GM18909 (cell line): ENCODE measurements at regions not wholly inside any gene's neighbourhood (a gene's known extent, or its start where the extent isn't known, plus 50 kb on each side); places are given as distances from the start of the nearest gene placed in this dataset.

ENCODE experiments used
- ATAC-seq: cut with Tn5 transposase; IDR thresholded peaks from one replicate; pipeline ENCODE4 v1.9.1; 2021; ENCODE audit warnings: mild to moderate bottlenecking; ENCODE audit not compliant: unreplicated experiment, poor library complexity

DNA sequence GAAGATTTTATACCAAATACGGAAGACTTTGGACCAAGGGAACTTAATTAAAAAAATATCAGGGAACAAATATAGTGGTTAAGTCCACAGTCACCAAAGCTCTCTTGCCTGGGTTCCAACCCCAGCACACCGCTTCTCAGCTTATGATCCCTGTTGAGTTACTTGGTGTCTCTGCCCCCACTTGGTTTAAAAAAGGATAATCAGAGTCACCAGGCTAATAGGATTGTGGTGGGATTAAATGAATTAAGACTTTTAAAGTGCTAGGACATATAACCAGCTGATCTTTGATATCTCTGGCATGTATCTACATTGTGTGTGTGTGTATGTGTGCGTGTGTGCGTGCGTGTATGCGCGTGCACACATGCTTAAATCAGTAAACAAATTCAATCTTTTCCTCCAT is 474.7 kb upstream of the DAB1 start:
- ATAC-seq: no peak

DNA sequence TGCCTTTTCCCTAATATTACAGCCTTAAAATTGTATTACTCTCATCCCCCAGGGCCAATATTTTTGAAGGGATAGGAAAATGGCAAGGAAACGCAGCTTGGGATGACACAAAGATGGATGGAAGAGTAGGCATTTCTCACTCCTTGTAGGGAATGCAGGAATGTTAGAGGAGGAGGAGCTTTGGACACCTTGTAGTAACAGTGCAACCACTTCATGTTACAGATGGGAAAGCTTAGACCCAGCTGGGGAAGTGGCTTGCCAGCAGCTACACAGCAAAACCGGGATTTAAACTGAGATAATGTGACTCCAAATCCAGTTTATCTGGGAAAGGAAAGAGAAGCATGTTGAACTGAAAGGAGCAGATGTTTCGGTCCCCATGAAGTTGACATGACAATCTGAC is 473.7 kb upstream of the DAB1 start:
- no peak for ATAC-seq

DNA sequence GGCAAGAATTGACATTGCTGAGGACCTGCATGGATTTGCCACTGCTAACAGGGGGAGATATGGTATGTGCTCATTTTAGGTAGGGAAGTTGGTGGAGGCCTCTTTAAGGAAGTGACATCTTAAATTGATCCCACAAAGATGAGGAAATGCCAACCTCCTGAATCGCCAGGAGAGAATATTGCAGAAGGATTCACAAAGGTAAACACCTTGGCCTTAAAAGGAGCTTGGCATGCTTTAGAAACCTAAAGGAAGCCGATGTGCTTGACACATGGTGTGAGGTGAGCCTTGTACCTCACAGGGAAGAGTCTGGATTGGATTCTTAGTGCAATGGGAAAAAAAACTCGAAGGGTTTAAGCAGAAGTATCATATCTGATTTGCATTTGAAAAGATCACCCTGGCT is 470.5 kb upstream of the DAB1 start:
- no peak for ATAC-seq

DNA sequence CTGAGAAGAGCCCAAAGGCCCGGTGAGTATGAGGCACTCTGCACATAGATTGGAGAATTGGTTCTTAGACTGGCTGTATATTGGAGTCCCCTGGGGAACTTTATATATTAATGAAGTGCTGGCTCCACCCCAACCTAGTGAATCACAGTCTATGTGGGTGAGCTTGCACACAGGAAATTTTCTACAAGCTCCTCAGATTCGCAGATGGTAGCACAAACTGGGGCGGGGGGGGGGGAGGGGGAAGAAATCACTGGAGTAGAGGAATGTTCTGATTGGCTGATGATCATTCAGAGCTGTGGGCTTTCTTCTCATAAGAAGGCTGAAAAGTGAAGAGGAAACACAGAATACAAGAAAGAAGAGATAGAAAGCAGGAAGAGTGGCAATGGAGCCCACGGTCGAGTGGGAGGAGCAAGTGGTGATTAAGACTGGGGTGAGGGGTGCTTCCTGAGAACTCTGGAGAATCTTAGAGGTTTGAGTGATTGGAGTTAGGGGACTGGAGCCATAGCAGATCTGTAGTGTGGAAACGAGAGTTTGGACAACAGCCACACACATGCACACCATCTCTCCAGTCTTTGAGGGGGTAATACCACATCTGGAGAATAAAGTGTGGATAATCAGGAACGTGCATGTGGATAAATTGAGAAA is 465.9 kb upstream of the DAB1 start:
- ATAC-seq: no peak

DNA sequence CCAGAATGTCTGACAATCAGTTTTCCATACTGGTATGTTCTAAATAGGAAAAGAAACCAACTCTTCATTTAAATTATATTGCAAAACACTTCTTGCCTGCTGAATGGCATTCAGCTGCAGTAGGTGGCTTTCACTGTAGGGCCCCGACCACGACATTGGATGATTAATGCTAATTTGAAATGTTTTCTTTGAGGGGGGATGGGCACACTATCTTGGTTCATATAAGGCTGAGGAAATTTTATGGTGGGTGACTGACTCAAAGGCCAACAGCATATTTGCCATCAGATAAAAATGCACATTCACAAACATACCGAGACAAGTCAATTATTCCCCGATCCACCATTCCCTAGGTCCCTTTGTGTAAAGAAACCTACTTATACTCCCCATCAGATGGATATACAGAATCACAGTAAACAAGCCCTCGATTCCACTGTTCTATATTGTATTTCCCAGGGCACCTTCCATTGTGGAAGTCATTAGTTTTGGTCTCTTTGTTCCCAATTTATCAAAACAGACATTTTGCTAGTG is 464.2 kb upstream of the DAB1 start:
- ATAC-seq: no peak

DNA sequence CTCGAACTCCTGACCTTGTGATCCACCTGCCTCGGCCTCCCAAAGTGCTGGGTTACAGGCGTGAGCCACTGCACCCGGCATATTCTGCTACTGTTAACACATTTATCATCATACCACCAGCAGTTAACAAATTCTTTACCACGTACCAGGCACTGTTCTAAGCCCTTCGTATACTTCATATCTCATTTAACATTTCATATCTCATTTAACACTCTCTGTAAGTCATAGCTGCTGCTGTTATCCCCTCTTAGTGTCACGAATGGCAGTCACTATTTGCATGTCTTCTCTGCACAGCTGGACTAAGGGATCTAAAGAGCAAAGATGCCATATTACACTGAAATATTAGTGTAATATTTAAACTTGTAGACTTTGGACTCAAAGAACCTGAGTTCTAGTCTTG is 462.5 kb upstream of the DAB1 start:
- no peak for ATAC-seq

DNA sequence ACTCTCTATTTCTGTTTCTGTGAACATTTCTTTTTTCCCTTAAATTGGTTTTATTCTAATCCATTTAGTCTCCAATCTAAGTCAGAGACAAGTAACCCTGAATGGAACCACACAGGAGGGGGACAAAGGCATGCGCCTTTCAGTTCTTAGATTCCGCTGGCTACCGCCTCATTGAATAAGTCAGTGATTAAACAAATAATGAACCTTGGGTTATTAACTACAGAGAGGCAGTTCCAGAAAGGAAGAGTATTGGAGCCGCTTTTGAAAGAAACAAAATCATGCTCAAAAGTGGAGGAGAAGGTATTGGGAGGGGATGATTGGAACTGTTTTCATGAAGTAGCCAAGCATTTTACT is 459.8 kb upstream of the DAB1 start:
- no peak for ATAC-seq

DNA sequence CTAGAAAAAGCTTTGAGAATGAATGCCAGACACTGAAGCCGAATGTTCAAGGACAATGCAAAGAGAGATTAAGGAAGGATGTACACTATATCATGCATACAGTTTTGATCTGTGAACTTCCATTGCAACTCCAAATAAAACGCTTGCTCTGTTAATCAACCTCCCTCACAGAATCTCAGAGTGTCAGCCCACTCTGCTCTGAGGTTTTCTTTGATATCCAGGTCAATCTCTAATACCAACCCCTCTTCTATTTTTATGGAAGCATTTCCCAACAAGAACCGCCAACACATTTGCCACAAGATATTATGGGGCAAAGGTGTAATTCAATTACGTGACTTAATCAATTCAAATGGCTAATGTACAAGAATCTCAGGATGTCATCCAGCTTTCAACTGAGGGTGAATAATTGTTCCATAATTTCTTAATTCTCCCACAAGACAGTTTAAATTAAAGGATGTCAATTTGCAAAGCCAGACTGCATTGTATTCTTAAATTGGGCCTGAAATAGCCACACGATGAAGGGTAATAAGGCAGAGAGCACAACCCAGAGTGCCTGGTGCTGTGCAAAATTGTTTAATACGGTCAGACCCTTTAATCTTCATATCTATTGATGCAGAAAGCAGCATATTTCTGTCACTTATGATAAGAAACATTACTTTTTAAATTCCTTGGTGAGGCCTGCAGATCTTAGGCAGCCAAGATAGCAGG is 459.2 kb upstream of the DAB1 start:
- ATAC-seq: no peak

DNA sequence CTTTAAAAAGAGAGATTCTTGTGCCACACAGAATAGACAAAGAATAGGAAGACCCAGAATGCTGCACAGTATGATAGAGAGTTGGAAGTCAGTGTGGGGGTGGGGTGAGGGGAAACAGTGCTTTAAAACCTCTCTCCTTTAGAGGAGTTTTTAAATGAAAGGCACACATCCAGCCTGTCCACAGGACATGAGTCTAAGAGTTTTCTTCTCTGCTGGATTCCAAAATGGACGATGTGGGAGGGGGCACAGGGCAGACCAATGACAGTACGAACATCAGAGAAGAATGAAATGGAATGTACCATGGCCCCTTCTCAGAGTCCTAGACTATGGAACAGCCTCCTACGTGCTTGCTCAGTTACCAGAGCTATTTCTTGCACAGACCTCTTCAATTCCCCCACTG is 458.2 kb upstream of the DAB1 start:
- ATAC-seq: no peak

DNA sequence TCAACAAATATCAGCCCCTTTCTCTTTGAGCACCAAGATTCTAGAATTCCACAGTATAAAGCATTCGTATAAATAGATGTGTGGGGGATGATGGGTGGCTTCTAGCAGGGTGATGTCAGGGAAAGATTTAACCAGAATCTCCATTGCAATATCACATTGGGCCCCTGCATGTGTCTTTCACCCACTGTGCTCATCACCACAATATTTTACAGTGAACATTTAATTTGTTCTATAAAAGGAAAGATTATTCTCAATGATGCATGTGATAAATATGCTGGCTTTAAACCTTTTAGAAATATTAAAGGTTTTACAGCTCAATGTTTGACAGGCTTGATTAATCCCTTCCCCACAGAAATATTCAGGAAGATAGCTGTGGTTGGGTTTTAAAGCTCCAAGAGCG is 457.8 kb upstream of the DAB1 start:
- ATAC-seq: no peak

DNA sequence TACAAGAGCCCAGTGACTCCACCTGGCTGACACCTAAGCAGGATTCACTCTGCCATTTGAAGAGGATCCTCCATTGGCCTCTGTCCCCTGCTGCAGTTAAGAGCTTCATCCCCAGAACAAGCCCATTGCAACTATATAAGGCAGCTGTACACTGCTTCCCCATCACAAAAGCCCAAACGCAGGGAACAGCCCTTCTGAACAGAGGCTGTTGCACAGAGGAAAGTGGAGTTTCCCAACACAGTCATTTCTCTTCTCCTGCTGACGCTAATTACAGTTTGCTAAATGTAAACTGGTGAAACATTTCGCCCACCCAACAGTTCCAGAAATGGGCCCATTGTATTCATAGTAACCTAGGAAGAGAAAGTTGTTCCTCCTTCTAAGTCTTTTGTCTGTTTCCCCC is 455.8 kb upstream of the DAB1 start:
- ATAC-seq: no peak

DNA sequence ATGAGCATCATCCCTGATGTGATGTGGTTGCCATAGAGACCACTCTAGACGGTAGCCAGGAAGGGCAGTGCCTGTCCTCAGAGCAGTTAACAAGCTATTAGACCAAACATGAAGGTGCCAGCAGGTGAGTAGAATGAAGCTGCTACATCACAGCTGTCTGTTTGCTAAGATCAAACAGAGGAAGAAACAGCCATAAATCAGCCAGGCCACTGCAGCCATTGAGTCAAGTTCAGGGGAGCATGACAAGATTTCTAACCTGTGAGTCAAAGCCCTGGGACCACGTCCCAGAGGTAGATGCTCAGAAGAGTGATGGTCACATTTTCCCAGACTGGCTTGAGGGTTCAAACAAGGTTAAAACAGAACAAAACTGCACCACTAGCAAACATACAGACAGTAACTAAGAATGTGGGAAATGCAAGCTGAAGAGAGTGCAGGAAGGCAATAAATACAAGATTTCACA is 450.6 kb upstream of the DAB1 start:
- no peak for ATAC-seq

DNA sequence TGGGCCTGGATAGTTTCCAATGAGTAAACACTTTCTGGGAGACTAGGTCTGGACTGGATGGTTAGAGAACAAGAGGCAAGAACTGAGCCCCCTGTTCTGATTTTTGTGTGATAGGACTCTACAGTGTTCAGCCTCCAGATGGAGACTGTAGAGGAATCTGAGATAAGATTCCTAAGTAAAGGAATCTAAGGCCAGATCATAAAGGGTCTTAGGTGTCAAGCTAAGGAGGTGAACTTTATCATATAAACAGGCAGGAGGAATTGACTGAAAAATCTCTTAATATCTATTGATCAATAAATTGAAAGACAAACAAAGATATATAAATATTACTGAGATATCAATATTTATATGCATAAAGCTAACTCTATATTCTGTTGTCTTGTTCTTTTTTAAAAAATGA is 449.1 kb upstream of the DAB1 start:
- ATAC-seq: no peak

DNA sequence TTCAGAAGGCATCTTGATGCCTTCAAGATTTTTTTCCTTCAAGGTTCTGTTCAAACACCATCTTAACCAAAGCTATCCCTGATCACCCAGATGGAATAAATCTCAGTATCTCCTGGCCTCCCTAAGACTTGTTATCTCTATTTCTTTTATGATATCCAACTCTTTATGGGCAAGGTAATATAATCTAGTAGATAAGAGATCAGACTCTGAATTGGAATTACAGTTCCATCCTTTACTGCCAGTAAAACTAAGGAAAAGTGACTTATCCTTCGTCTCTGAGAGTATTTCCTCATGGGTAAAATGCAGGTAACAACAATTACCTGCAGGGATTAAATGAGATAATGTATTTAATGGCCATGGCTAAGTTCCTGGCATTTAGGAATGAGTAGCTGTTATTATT is 445.0 kb upstream of the DAB1 start:
- no peak for ATAC-seq

DNA sequence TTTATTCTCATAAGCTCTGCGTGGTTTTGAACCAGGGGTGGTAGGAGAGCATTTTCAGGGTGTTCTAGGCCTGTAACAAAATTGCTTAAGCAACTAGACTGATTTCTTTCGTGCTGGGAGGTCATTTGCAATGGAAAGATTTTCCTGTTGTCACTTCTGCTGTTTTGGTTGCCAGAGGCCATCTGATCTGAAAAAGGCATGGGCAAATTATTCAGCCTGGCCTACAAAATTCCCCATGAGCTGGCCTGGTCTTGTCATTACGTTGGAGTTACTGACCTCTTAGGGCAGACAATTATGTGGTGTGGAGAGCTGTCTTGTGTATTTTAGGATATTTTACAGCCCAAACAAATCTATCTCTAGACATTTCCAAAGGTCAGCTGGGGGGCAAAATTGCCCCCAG is 444.4 kb upstream of the DAB1 start:
- no peak for ATAC-seq

DNA sequence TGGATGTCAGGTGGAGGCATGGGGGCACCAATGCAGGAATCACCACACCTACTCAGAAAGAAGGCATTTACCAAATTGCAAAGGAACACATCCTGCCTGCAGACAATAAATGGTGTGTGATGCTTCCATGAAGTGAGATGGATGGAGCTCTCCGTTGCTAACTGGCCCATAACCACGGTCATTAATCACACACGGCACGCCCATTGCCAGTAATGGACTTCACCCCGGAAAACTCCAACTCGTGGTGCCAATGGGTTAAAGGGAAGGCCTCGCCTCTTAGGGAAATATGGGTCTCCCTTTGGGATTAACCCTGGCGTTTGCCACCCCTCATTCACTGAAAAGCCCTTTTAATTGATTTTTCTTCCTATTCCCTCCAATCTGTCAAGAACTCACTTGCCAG is 443.1 kb upstream of the DAB1 start:
- ATAC-seq: no peak

DNA sequence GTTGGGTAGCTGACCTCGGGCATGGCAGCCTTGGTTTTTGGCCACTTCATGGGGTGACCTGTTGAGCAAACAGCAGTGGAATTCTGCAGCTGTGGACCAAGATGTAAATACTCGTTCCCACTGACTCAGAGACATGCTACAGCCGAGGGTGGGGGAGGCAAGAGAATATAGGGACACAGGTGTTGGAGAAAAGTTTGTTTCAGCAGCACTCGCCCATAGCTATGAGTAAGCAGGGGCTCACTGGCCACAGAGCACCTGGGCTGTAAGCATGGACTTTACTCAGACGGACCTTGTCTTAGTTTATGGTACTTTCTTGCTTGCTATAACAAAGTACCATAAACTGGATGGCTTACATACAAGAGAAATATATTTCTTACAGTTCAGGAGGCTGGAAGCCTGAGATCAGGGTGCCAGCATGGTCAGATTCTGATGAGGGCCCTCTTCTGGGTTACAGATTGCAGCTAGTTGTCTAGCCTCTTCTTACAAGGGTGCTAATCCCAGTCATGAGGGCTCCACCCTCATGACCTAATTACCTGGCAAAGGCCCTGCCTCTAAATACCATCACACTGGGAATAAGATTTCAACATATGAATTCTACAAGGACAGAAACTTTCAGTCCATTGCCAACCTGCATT is 437.2 kb upstream of the DAB1 start:
- no peak for ATAC-seq

DNA sequence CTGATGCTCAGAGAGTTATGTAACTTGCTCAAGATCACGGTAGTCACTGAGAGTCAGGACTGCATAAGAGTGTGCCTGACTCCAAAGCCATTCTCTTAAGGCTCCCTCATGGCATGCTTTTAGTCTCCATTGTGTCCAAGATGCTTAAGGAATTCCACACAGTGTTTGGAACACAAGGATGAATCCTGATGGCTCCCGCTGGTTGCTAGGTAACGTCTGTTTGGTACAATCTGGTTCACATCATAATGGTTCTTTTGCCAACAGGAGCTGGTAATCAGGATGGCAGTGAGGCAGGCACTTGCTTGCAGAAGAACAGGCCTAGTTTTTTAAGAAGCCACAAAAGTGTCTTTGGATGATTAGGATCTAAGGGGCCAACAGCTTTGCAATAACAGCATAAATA is 436.5 kb upstream of the DAB1 start:
- no peak for ATAC-seq

DNA sequence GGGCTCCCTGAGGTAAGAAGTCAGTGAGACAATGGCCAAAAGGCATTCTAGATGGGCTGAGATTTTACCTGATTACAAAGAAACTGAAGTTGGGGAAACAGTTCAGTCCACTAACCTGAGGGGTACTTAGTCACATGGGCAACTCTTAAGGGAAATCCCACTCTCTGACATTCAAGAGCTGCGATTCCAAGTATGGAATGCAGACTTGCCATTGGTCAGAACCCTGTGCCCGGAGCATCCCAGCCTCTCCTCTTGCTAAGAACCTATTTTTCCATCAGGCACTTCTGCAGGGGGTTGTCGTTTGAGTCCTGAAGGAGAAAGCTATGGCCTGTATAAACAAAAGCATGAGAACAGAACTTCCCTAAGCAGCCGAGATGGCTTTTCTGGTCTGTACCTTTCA is 434.9 kb upstream of the DAB1 start:
- no peak for ATAC-seq

DNA sequence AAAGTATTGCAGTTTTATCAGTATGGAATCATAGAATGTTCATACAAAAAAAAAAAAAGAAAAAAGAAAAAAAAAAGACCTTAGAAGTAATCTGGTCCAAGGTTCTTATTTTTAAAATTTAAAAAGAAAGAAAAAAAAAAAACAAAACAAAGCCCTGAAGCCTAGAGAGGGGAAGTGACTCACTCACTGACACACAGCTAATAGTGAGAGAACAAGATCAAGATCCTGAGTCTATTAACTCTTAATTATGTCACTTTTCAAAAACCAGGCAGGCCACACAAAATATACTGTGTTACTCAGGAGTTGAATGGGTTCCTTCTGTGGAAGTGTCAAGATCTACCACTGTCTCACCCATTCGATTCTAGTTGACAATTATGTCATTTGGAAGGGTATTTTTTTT is 433.9 kb upstream of the DAB1 start:
- ATAC-seq: no peak

DNA sequence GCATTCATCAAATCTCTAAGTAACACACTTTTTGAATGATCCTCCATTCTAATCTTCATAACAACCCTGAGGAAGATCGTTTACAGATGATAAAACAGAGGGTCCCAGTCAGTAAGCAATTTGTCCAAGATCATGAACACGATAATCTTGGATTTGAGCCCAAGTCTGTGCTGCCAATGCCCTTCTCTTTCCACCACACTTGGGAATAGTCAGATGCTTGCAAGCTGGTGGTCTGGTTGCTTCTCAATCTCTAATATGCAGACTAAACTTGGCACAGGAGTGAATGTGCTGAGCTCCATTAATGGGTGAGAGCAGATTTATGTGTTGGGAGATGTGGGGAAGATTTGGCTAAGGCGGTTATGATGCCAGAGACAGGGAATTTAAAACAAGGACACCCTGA is 430.6 kb upstream of the DAB1 start:
- ATAC-seq: no peak
